GM13977 (cell line): ENCODE measurements at regions not wholly inside any gene's neighbourhood (a gene's known extent, or its start where the extent isn't known, plus 50 kb on each side); places are given as distances from the start of the nearest gene placed in this dataset.

ENCODE experiments used
- DNase-seq: peaks from one replicate; pipeline ENCODE4 v3.0.0; 2012; ENCODE audit warnings: low spot score
- CTCF ChIP-seq: IDR thresholded peaks from 2 replicates; pipeline ENCODE4 v1.5.1; 2012; ENCODE audit warnings: mild to moderate bottlenecking, control low read depth; ENCODE audit not compliant: insufficient read depth; ENCODE audit errors: extremely low read depth, missing control alignments
- in situ Hi-C: fragments of 300-500 bp; cut with MboI; formaldehyde crosslinking; loops from one replicate; pipeline ENCODE4 v1.12.0; 2022; ENCODE audit warnings: low sequenced_read_pairs, low pct_unique_long_range_greater_than_20kb, mixed read lengths, inconsistent platforms; ENCODE audit not compliant: unreplicated experiment

- no peak for DNase-seq
- no peak for TF ChIP-seq CTCF
- in situ Hi-C loops = no loop called here
Observed at GRCh38 chr14:97359341-97359740, 562.2 kb downstream of the VRK1 start.

- no peak for DNase-seq
- in situ Hi-C loops = no loop called here
- TF ChIP-seq CTCF = no peak
Observed at GRCh38 chr14:97361181-97361580, 564.0 kb downstream of the VRK1 start.

GRCh38 chr14:97361958-97362357 lies 564.8 kb downstream of the VRK1 start:
- in situ Hi-C loops = no loop called here
- no peak for DNase-seq
- no peak for TF ChIP-seq CTCF

- DNase-seq = no peak
- no peak for TF ChIP-seq CTCF
- in situ Hi-C loops = no loop called here
Observed at GRCh38 chr14:97366400-97366799, 569.2 kb downstream of the VRK1 start.

- no peak for DNase-seq
- TF ChIP-seq CTCF = no peak
- in situ Hi-C loops = no loop called here
Observed at GRCh38 chr14:97367278-97367677, 570.1 kb downstream of the VRK1 start.

GRCh38 chr14:97368049-97368448 lies 570.9 kb downstream of the VRK1 start:
- no peak for TF ChIP-seq CTCF
- in situ Hi-C loops = no loop called here
- DNase-seq = no peak
